ENCODE measurements at regions not wholly inside any gene's neighbourhood (a gene's known extent, or its start where the extent isn't known, plus 50 kb on each side); places are given as distances from the start of the nearest gene placed in this dataset.
"Not testable (repeated sequence)": the region's sequence is repeated elsewhere in the genome, so short reads cannot be mapped to it uniquely, and the experiment has no call there.

- DNase-seq, result no peak
Measured at GRCh38 chr2:107735201-107735600, 91.5 kb upstream of the RGPD4 start.

GRCh38 chr2:107737756-107738155 is 88.9 kb upstream of the RGPD4 start:
- no peak for DNase-seq

DNA sequence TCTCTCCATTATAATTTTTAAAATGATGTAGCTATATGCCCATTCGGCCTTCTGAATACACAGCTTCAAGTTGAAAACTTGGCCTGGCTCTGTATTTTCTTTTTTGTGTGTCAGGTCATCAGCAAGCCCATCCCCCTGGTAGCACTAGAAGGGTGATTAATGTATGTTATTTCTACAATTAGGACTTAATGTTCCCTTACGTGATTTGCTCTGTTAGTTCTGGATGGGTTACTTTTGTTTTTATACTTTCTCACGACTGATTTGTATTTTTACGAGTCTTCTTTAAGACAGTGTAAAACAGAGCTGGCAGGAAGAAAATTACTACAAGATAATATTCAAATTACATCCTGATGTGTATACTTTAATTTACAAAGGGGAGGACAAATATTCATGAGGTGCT is 88.4 kb upstream of the RGPD4 start:
- peak; percentile 84 for DNase-seq

- DNase-seq, result no peak
Measured at GRCh38 chr2:107740300-107740699, 86.4 kb upstream of the RGPD4 start.

DNA sequence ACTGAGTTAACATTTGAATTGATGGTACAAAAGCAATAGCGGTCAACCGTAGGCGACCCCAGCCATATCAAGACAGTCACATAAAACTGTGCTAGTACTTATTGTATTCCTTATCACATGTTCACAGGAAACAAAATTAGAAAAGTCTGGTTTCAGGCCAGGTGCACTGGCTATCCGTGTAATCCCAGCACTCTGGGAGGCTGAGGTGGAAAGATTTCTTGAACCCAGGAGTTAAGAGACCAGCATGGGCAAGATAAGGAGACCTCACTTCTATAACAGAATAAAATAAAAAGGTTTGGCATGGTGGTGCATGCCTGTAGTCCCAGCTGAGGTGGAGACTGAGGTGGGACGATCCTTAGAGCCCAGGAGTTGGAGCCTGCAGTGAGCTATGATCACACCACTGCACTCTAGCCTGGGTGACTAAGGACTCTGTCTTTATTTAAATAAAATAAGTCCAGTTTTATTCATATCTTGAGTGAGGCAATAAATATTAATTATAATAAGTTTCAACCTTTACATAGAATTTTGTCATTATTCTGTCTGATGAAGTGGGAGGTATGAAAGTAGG is 84.1 kb upstream of the RGPD4 start:
- no peak for DNase-seq

DNA sequence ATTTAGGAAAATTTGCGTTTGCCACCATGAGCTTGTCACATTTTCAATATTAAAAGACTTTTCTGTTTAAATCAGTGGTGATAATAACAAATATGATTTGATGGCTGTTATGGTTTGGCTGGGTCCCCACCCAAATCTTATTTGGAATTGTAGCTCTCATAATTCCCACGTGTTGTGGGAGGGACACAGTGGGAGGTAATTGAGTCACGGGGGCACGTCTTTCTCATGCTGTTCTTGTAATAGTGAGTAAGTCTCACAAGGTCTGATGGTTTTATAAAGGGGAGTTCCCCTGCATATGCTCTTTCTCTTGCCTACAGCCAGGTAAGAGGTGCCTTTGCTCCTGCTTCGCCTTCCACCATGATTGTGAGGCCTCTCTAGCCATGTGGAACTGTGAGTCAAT is 83.4 kb upstream of the RGPD4 start:
- no peak for DNase-seq

DNA sequence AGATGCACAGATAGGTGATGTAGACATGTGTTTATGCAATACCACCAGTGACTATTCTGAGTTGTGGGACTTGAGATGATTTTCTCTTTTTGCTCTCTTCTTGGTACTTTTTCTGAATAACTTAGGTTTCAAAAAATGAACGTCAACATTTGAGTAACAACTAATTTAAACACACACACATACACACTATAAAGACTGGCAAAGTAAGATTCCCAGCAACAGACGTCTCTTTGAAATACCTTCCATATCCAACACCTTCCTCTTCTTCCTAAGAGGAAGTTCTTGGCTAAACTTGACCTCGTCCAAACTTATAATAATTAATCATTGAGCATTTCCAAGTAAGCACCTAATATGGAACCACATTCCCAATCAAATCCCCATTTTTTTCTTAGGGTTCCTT is 81.6 kb upstream of the RGPD4 start:
- no peak for DNase-seq

- DNase-seq, result not testable (repeated sequence)
Measured at GRCh38 chr2:107746552-107747198, 80.0 kb upstream of the RGPD4 start.

DNA sequence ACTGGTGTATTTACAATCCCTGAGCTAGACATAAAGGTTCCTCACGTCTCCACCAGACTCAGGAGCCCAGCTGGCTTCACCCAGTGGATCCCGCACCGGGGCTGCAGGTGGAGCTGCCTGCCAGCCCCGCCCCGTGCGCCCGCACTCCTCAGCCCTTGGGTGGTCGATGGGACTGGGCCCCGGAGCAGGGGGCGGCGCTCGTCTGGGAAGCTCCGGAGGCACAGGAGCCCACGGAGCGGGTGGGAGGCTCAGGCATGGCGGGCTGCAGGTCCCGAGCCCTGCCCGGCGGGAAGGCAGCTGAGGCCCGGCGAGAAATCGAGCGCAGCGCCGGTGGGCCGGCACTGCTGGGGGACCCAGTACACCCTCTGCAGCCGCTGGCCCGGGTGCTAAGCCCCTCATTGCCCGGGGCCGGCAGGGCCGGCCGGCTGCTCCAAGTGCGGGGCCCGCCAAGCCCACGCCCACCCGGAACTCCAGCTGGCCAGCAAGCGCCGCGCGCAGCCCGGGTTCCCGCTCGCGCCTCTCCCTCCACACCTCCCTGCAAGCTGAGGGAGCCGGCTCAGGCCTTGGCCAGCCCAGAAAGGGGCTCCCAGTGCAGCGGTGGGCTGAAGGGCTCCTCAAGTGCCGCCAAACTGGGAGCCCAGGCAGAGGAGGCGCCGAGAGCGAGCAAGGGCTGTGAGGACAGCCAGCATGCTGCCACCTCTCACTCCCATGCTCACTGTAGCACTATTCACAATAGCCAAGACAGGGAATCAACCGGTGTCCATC is 79.3 kb upstream of the RGPD4 start:
- not testable (repeated sequence) for DNase-seq

- no peak for DNase-seq
Measured at GRCh38 chr2:107747964-107748583, 78.6 kb upstream of the RGPD4 start.

DNA sequence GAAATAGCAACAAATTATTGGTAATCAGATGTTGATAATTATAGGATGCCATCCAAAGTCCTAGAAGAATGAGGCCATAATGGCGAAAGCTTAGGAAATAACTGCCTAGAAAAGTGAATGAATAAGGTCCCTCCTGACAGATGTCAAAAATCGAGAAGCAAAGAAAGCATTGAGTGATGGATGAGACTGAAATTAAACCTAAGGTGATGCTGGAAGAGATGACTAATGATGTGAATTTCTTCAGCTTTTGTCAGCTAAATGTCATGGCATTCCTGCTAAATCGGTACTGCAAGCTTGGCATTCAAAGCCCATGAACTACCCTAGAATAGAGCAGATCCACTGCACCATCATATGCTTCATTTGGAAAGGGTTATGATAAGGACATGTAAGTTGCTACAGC is 74.8 kb upstream of the RGPD4 start:
- no peak for DNase-seq

GRCh38 chr2:107753806-107754205 is 72.9 kb upstream of the RGPD4 start:
- not testable (repeated sequence) for DNase-seq

GRCh38 chr2:107757223-107757622 is 69.5 kb upstream of the RGPD4 start:
- no peak for DNase-seq

- DNase-seq, result no peak
Measured at GRCh38 chr2:107760620-107761364, 65.9 kb upstream of the RGPD4 start.

DNA sequence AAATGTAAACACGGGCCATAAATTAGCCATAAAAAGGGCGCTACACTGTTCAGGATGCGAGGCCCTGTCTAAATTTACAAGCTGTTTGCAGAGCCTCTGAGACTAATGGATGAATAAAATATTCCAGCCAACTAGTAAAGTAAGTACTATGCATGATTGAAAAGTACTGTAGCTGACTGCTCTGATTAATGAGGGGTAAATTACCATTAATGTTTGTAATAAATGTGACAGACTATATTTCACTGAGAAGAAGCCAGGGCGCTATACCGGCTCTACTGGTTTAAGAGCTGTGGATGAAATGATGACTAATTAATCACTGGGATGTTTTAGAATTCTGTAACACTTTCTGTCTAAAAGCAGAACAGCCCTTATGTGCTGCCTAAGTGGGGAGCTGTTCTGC is 54.3 kb upstream of the RGPD4 start:
- peak; percentile 78 for DNase-seq

DNA sequence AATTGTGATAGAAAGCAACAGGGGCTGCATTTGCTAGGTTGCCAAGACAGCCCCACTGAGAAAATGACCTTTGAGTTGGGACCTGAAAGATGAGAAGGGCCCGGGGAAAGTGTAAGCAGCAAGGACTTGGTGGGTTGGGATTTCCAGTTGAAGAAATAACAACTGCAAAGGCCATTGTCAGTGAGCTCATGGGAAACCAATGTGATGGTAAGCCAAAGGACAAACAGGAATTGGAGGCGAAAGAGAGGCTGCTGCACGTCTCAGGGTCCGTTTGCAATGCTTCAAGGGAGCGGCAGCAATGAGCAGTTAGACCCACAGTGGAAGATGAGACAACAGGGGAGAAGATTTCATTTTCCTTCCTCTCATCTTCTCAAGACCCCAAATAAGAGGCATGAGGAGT is 51.5 kb upstream of the RGPD4 start:
- DNase-seq, result no peak

- DNase-seq, result peak; percentile 53
Measured at GRCh38 chr2:107775791-107776190, 50.9 kb upstream of the RGPD4 start.

- no peak for DNase-seq
Measured at GRCh38 chr2:107776362-107776761, 50.3 kb upstream of the RGPD4 start.
